Suppressor macrophage treated with lipopolysaccharide for 1 hour (primary cell): ENCODE measurements at regions not wholly inside any gene's neighbourhood (a gene's known extent, or its start where the extent isn't known, plus 50 kb on each side); places are given as distances from the start of the nearest gene placed in this dataset.

Experiments
- DNase-seq, 3 donors: peaks; one replicate each; pipeline ENCODE4 v3.0.0-alpha.2; 2020 to 2022

DNA sequence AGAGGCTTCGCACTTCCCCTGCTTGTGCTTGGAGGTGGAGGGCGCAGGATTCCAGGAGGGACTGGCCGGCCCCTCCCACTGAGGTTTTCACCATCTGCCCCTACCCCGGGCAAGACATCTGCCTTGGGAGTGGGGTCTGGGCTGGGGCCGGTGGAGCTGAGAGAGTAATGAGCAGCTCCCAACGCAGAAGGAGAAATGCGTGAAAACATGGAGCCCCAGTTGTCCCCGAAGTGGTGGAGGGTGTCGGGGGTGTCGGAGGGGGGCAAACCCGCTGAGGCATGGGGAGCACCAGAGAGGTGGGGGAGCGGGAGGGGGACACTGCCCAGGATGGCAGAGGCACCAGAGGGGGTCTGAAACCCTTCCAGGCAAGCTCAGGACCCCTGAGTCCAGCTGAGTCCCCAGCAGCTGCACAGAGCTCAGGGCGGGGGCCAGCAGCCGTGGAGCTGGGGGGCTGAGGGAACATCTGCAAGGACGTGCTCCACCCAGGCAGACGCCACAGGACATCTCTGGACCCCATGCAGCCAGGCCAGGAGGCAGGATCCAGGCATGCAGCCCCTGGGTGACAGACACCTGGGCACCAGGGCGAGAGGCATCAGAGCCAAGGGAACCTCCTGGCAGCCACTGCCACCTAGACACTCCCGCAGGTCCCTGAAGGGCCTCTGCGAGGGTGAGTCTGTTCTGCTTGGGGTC lies 110.6 kb downstream of the SIK1 start:
- no peak for DNase-seq

DNA sequence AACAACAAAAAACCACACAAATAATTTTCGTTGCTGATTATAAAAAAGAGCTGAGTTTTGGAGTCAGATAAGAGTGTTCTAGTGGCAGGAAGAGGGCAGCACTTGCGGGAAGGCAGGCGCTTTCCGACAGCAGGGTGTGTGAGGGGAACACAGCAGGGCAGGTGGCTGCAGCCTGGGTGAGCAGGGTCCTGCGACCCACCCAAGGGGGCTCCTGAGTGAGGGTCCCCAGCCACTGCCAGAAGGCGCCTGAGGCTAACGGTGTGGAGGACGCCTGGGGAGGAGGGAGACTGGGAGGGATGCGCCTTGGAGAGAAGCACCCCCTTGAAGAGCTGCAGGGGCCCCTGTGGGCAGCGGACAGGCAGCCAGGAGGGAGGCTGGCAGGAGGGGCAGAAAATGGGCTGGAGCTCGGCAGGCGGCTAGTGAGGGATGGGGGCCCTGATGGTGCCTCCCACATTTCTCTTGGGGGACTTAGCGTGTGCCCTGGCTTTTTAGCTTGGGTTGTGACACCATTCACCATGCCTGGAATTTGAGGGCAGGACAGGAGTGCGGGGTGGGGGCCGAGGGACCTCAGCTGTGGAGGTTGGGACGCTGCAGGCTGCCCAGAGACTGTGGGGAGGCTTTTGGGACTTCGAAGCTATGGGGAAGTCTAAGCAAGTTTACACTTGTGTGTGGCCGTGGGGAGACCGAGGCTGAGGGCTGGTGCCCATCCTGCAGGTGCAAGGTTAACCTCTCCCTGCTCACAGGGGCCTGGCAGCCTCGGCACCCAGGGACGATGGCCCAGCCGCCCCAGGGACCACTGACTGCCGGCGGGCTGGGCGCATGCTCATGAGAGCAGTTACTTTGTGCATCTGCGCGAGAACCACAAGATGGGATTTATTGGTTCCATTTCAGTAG lies 111.4 kb downstream of the SIK1 start:
- DNase-seq = peak in 1 of 3 donors; percentile 10

- no peak for DNase-seq
Measured at GRCh38 chr21:43313939-43314405, 113.0 kb downstream of the SIK1 start.

- DNase-seq = no peak
Measured at GRCh38 chr21:43313221-43313938, 113.6 kb downstream of the SIK1 start.

GRCh38 chr21:43312751-43313169 lies 114.2 kb downstream of the SIK1 start:
- DNase-seq = peak; percentile 9 to 36 (median 35)

DNA sequence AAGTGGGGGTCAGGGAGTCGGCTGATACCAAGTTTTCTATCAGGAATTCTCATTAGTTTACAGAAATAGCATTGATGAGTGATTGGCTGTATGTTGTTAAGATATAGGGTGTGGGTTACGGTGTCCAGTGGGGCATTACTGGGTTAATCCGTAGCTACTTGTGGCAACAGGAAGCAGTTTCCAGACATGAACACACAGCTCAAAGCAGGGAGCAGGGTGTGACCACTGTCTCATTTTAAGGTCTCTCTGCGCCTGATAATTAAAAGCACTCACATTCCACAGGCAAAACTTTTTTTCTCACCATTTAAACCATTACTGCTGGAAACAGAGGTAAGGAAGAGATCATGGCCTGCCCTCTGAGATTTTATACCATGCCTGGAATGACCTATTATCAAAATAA lies 114.9 kb downstream of the SIK1 start:
- DNase-seq = no peak

DNA sequence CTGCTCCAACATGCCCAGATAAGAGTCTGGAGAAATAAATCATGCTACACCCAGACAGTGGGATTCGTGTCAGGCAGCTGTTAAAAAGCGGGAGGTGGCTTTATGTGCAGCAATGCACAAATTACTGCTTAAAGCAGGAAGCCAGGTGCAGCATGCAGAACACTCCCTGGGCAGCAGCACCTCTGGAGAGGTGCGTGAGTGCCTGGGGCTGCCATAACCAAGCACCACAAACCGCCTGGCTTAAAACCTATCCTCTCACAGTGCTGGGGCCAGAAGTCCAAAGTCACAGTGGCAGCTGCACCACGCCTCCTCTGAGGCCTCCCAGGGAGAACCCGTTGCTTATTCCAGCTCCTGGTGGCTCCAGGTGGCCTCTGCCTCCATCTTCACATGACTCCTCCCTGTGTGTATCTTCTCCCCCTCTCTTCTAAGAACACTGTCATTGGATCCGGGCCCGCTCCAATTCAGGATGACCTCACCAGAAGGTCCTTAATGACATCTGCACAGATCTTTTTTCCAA lies 115.6 kb downstream of the SIK1 start:
- no peak for DNase-seq

GRCh38 chr21:43308815-43309283 lies 118.1 kb downstream of the SIK1 start:
- no peak for DNase-seq

GRCh38 chr21:43308101-43308814 lies 118.7 kb downstream of the SIK1 start:
- no peak for DNase-seq

GRCh38 chr21:43307677-43308070 lies 119.3 kb downstream of the SIK1 start:
- DNase-seq = no peak

- peak; percentile 70 to 82 (median 72) for DNase-seq
Measured at GRCh38 chr21:43306911-43307676, 119.8 kb downstream of the SIK1 start.

GRCh38 chr21:43306391-43306790 lies 120.5 kb downstream of the SIK1 start:
- no peak for DNase-seq

DNA sequence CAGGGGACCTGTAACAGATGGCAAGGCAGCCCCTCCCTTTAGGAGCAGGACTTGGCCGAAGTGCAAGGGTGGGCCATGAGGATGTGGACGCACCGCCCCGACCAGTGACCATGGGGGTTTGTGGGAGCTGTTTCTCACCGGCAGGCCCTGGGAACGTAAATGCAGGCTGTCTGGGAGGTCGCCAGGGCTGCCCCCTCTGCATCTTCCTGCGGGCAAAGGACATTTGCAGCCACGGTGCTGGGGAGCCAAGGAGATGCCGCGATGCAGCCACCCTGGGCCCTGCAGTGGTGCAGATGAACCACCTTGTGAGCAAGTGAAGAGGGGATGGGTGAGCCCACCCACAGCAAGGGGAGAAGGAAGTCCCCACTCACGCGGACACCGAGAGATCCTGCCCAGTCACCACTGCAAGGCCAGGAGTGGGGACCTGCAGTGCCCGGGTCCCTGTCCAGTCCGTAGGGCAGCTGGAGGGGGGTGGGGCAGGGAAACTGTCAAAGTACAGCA lies 121.1 kb downstream of the SIK1 start:
- no peak for DNase-seq

DNA sequence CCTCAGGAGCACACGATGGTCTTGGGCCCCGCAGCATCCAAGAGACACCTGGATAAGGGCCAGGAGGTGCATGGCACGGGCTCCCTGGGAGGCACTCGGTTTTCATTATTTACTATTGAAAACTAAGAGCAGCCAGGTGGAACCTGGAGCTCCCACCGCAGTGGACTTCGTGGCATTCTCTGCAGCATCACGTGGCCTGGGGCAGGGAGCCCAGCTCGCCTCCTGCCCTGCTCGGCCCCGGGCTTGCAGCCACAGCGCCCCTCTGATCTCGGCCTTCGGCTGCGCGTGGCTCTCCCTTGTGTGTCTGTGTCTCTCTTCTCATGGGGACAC lies 121.6 kb downstream of the SIK1 start:
- no peak for DNase-seq

GRCh38 chr21:43304621-43305335 lies 122.2 kb downstream of the SIK1 start:
- DNase-seq = no peak

DNA sequence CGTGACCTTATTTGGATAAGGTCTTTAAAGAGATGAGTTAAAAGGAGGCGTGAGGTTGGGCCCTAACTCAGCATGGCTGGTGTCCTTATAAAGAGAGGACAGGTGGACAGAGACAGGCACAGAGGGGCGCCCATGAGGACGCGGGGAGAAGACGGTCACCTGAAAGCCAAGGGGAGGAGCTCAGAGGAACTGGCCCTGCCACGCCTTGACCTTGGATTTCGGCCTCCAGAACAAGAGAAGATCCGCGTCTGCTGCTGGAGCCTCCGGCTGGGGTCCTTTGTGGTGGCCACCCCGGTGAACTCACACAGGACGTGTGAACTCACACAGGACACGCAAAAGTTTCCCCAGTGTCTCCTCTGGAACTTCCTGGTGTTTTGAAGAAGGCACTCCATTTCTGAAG lies 122.7 kb downstream of the SIK1 start:
- DNase-seq = no peak

- DNase-seq = no peak
Measured at GRCh38 chr21:43303275-43304178, 123.4 kb downstream of the SIK1 start.

DNA sequence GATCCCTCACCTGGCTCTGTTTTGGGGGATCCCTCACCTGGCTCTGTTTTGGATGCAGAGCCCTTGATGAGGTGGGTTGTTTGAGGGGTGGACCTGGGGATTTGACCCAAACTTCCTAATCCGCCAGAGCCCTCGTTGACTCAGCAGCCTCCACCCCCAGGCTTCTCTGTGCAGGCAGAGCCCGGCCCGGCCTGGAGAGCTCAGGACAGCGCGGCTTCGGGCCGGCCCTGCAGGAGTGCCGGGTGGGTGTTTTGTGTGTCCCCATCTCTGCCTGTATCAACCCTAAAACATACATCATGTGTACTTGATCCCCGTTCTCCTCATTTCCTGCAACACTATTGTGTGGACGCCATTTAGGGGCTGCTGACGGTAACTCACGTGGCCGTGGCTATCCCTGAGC lies 124.2 kb downstream of the SIK1 start:
- DNase-seq = no peak

DNA sequence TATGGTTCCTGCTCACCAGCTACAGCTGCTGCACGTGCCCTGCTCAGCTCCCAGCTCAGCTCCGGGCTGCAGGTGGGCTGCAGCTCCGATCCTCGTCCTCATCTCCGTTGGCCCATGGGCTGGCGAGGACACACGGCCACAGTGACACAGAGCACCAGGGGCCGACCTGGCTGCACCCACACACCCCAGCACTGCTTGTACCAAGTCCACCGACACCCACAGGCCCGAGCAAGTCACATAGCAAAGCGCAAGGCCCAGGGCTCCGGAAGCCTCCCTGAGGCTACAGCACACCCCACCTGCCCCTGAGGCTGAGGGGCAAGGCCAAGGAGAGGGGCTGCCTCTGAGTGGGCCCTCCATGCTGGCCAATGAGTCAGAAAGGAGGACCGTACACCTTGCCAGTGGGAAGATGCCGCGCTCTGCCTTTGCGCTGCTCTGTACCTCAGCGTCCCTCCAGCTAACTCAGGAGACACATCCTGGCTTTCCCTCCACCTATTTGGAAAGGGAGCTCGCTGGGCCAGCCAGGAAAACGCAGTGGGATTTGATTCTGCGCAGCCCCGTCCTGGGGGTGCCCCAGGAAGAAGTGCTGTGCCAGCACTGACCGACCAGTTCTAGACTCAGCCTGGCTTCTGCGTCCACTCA lies 124.8 kb downstream of the SIK1 start:
- no peak for DNase-seq
